Common myeloid progenitor, CD34-positive (primary cell): ENCODE measurements at regions not wholly inside any gene's neighbourhood (a gene's known extent, or its start where the extent isn't known, plus 50 kb on each side); places are given as distances from the start of the nearest gene placed in this dataset.
"Not testable (repeated sequence)": the region's sequence is repeated elsewhere in the genome, so short reads cannot be mapped to it uniquely, and the experiment has no call there.

Source experiments
- CTCF ChIA-PET: fragments of 350-600 bp; sonication (Branson Sonifier 250); formaldehyde crosslinking; loops from one replicate; lab custom pipeline; 2021; ENCODE audit warnings: antibody characterized with exemption; lab: Charles Lee
- POLR2A ChIA-PET: fragments of 350-600 bp; sonication (Branson Sonifier 250); formaldehyde crosslinking; loops from one replicate; lab custom pipeline; 2021; ENCODE audit warnings: antibody characterized with exemption; lab: Charles Lee
- DNase-seq, 3 donors: peaks; one replicate each; pipeline versions ENCODE4 v3.0.0 to v3.0.0-alpha.2; 2013
- H3K27ac ChIP-seq, 2 experiments: 1 replicate in 1 of 2; 2 replicates in 1 of 2; pipeline ENCODE4 v1.7.0; 2013; ENCODE audit warnings: inconsistent platforms in 2 of 2, low read length in 2 of 2, mild to moderate bottlenecking in 2 of 2, low read depth in 1 of 2, moderate library complexity in 1 of 2; ENCODE audit not compliant: severe bottlenecking in 2 of 2, insufficient read depth in 1 of 2, poor library complexity in 1 of 2
- H3K27me3 ChIP-seq, 5 experiments: replicated peaks in 2 of 5; 1 replicate in 3 of 5; 2 replicates in 2 of 5; pipeline versions ENCODE4 v1.6.1 to v1.7.0; 2013; ENCODE audit warnings: low read length in 4 of 5, mild to moderate bottlenecking in 2 of 5, moderate library complexity in 2 of 5, inconsistent platforms in 1 of 5; ENCODE audit not compliant: insufficient read depth in 5 of 5, control insufficient read depth in 4 of 5
- H3K36me3 ChIP-seq, 4 experiments: 1 replicate in 2 of 4; 2 replicates in 2 of 4; pipeline versions ENCODE4 v1.6.1 to v1.7.0; 2013; ENCODE audit warnings: low read length in 3 of 4, control low read depth in 1 of 4, mild to moderate bottlenecking in 1 of 4; ENCODE audit not compliant: control insufficient read depth in 4 of 4, insufficient read depth in 4 of 4
- H3K4me1 ChIP-seq, 4 experiments: 1 replicate in 3 of 4; 2 replicates in 1 of 4; pipeline versions ENCODE4 v1.6.1 to v1.7.1; 2013; ENCODE audit warnings: low read length in 3 of 4, mild to moderate bottlenecking in 3 of 4, control low read depth in 1 of 4, inconsistent platforms in 1 of 4, moderate library complexity in 1 of 4; ENCODE audit not compliant: control insufficient read depth in 4 of 4, insufficient read depth in 4 of 4; ENCODE audit errors: control extremely low read depth in 1 of 4
- H3K4me3 ChIP-seq, 7 experiments: 1 replicate in 4 of 7; 2 replicates in 3 of 7; pipeline versions ENCODE4 v1.5.1 to v1.7.0; 2013; ENCODE audit warnings: mild to moderate bottlenecking in 7 of 7, low read length in 6 of 7, moderate library complexity in 6 of 7, inconsistent platforms in 2 of 7, low read depth in 2 of 7, control low read depth in 1 of 7; ENCODE audit not compliant: insufficient read depth in 4 of 7, control insufficient read depth in 1 of 7; ENCODE audit errors: extremely low read depth in 1 of 7
- H3K9me3 ChIP-seq, 5 experiments: 1 replicate in 4 of 5; 2 replicates in 1 of 5; pipeline versions ENCODE4 v1.6.1 to v1.7.1; 2013; ENCODE audit warnings: low read length in 4 of 5, mild to moderate bottlenecking in 2 of 5, inconsistent platforms in 1 of 5, low read depth in 1 of 5, moderate library complexity in 1 of 5; ENCODE audit not compliant: control insufficient read depth in 4 of 5, insufficient read depth in 2 of 5; ENCODE audit errors: control extremely low read depth in 1 of 5
- WGBS: methylation state at CpG from one replicate; pipeline ENCODE4 v1.1.5; 2013; ENCODE audit not compliant: insufficient coverage; 5-methylcytosine and 5-hydroxymethylcytosine counted together

- POLR2A ChIA-PET = not testable (repeated sequence)
- WGBS = no CpG with 5 or more reads among the region's 5 CpGs
Measured at GRCh38 chr13:107596306-107596705, 619.0 kb downstream of the LIG4 start.

GRCh38 chr13:107590556-107590955 lies 624.8 kb downstream of the LIG4 start:
- H3K36me3 ChIP-seq = no peaks in the 10 kb centered on the region
- no peaks in the 10 kb centered on the region for H3K27me3 ChIP-seq
- H3K4me3 ChIP-seq = no peak overlapping the region
- H3K9me3 ChIP-seq = no peaks in the 10 kb centered on the region
- CTCF ChIA-PET = no interaction called here
- POLR2A ChIA-PET = no interaction called here
- no CpG with 5 or more reads among the region's 3 CpGs for WGBS
- H3K27ac ChIP-seq = no peak overlapping the region
- no peak for DNase-seq
- no peaks in the 10 kb centered on the region for H3K4me1 ChIP-seq

More at GRCh38 chr13:107596306-107596705, 619.0 kb downstream of the LIG4 start:
- H3K4me3 ChIP-seq, H3K36me3 ChIP-seq, DNase-seq, CTCF ChIA-PET, H3K9me3 ChIP-seq, H3K27me3 ChIP-seq, H3K27ac ChIP-seq, H3K4me1 ChIP-seq: not testable (repeated sequence)

- no peaks in the 10 kb centered on the region for H3K4me1 ChIP-seq
- no peak overlapping the region for H3K4me3 ChIP-seq
- no peak for DNase-seq
- ChIA-PET POLR2A (no interaction called here), CTCF (no interaction called here)
- H3K9me3 ChIP-seq = no peaks in the 10 kb centered on the region
- no peaks in the 10 kb centered on the region for H3K27me3 ChIP-seq
- WGBS = no CpG with 5 or more reads among the region's 2 CpGs
- H3K36me3 ChIP-seq = no peaks in the 10 kb centered on the region
- no peak overlapping the region for H3K27ac ChIP-seq
Measured at GRCh38 chr13:107587681-107588080, 627.7 kb downstream of the LIG4 start.

GRCh38 chr13:107586216-107586615 lies 629.1 kb downstream of the LIG4 start:
- DNase-seq = no peak
- no peaks in the 10 kb centered on the region for H3K36me3 ChIP-seq
- H3K27me3 ChIP-seq = no peaks in the 10 kb centered on the region
- POLR2A ChIA-PET = no interaction called here
- H3K4me1 ChIP-seq = no peaks in the 10 kb centered on the region
- CTCF ChIA-PET = no interaction called here
- no peaks in the 10 kb centered on the region for H3K9me3 ChIP-seq
- H3K27ac ChIP-seq = no peak overlapping the region
- no peak overlapping the region for H3K4me3 ChIP-seq
- 100% methylated on average over 2 of the region's 2 CpGs for WGBS

- Histone ChIP-seq H3K4me3 (no peak overlapping the region), H3K36me3 (no peaks in the 10 kb centered on the region), H3K27ac (no peak overlapping the region), H3K4me1 (no peaks in the 10 kb centered on the region), H3K27me3 (no peaks in the 10 kb centered on the region), H3K9me3 (no peaks in the 10 kb centered on the region)
- no peak for DNase-seq
- CTCF ChIA-PET = no interaction called here
- 17% methylated on average over 1 of the region's 2 CpGs for WGBS
- POLR2A ChIA-PET = no interaction called here
Measured at GRCh38 chr13:107585469-107586180, 629.7 kb downstream of the LIG4 start.

GRCh38 chr13:107582171-107582570 lies 633.2 kb downstream of the LIG4 start:
- Histone ChIP-seq H3K4me3 (no peak overlapping the region), H3K27me3 (no peaks in the 10 kb centered on the region), H3K4me1 (no peaks in the 10 kb centered on the region), H3K9me3 (no peaks in the 10 kb centered on the region), H3K36me3 (no peaks in the 10 kb centered on the region), H3K27ac (no peak overlapping the region)
- CTCF ChIA-PET = no interaction called here
- DNase-seq = no peak
- POLR2A ChIA-PET = interaction anchor here (0.6 kb wide), 1 partner anchor 118 kb away, joined by 3 read pairs; no protein-coding TSS in a partner anchor
- WGBS = 90% methylated on average over 3 of the region's 4 CpGs

- H3K36me3 ChIP-seq = no peaks in the 10 kb centered on the region
- no peaks in the 10 kb centered on the region for H3K4me1 ChIP-seq
- no peak overlapping the region for H3K27ac ChIP-seq
- CTCF ChIA-PET = no interaction called here
- no peaks in the 10 kb centered on the region for H3K9me3 ChIP-seq
- H3K27me3 ChIP-seq = no peaks in the 10 kb centered on the region
- POLR2A ChIA-PET = no interaction called here
- no peak overlapping the region for H3K4me3 ChIP-seq
- no peak for DNase-seq
- WGBS = 89% methylated on average over 8 of the region's 9 CpGs
Measured at GRCh38 chr13:107580741-107581412, 634.5 kb downstream of the LIG4 start.
